ENCODE measurements at regions not wholly inside any gene's neighbourhood (a gene's known extent, or its start where the extent isn't known, plus 50 kb on each side); places are given as distances from the start of the nearest gene placed in this dataset.
"Not testable (repeated sequence)": the region's sequence is repeated elsewhere in the genome, so short reads cannot be mapped to it uniquely, and the experiment has no call there.

GRCh38 chr6:97919046-97919445, 636.0 kb upstream of the MMS22L start:
- DNase-seq: no peak

GRCh38 chr6:97919631-97920030, 636.6 kb upstream of the MMS22L start:
- no peak for DNase-seq

GRCh38 chr6:97923249-97923648, 640.2 kb upstream of the MMS22L start:
- no peak for DNase-seq

GRCh38 chr6:97925504-97925903, 642.5 kb upstream of the MMS22L start:
- DNase-seq: no peak

GRCh38 chr6:97939440-97940168, 656.6 kb upstream of the MMS22L start:
- no peak for DNase-seq

- no peak for DNase-seq
Measured at GRCh38 chr6:97947841-97948240, 664.8 kb upstream of the MMS22L start.

- DNase-seq: no peak
Measured at GRCh38 chr6:97958134-97958533, 675.1 kb upstream of the MMS22L start.

GRCh38 chr6:97963193-97963592, 680.2 kb upstream of the MMS22L start:
- DNase-seq: no peak

- no peak for DNase-seq
Measured at GRCh38 chr6:97969065-97969464, 686.0 kb upstream of the MMS22L start.

GRCh38 chr6:97977084-97977483, 694.1 kb upstream of the MMS22L start:
- no peak for DNase-seq

GRCh38 chr6:97978855-97979271, 695.8 kb upstream of the MMS22L start:
- DNase-seq: no peak

- DNase-seq: not testable (repeated sequence)
Measured at GRCh38 chr6:97979285-97979684, 696.3 kb upstream of the MMS22L start.

- DNase-seq: no peak
Measured at GRCh38 chr6:97989451-97989850, 706.4 kb upstream of the MMS22L start.

GRCh38 chr6:97995158-97995557, 712.1 kb upstream of the MMS22L start:
- no peak for DNase-seq

- no peak for DNase-seq
Measured at GRCh38 chr6:98002678-98003077, 719.7 kb upstream of the MMS22L start.

GRCh38 chr6:98014442-98015201, 731.6 kb upstream of the MMS22L start:
- DNase-seq: no peak

- no peak for DNase-seq
Measured at GRCh38 chr6:98016565-98016964, 733.5 kb upstream of the MMS22L start.

- DNase-seq: no peak
Measured at GRCh38 chr6:98020222-98020621, 737.2 kb upstream of the MMS22L start.

GRCh38 chr6:98024359-98024758, 741.3 kb upstream of the MMS22L start:
- no peak for DNase-seq

- no peak for DNase-seq
Measured at GRCh38 chr6:98027898-98028297, 744.9 kb upstream of the MMS22L start.

- DNase-seq: no peak
Measured at GRCh38 chr6:98033617-98034016, 750.6 kb upstream of the MMS22L start.

GRCh38 chr6:98036344-98036923, 753.4 kb upstream of the MMS22L start:
- no peak for DNase-seq

- no peak for DNase-seq
Measured at GRCh38 chr6:98037571-98037970, 754.6 kb upstream of the MMS22L start.

GRCh38 chr6:98039443-98039842, 756.4 kb upstream of the MMS22L start:
- DNase-seq: no peak
